SU-DHL-6 (cell line): ENCODE measurements at regions not wholly inside any gene's neighbourhood (a gene's known extent, or its start where the extent isn't known, plus 50 kb on each side); places are given as distances from the start of the nearest gene placed in this dataset.

ENCODE experiments used
- H2AFZ ChIP-seq: fragments of 200-600 bp; sonication (generic); 2 replicates; pipeline ENCODE4 v1.6.1; 2014; ENCODE audit warnings: low read depth, mild to moderate bottlenecking, moderate library complexity, mixed read lengths, antibody characterized with exemption, low read length; ENCODE audit not compliant: severe bottlenecking
- H3F3A ChIP-seq: fragments of 200-600 bp; shearing (Covaris generic); 2 replicates; pipeline ENCODE4 v1.6.0; 2016; ENCODE audit warnings: antibody characterized with exemption, mild to moderate bottlenecking; ENCODE audit not compliant: insufficient read depth
- H3K27ac ChIP-seq: fragments of 200-600 bp; sonication (generic); 2 replicates; pipeline ENCODE4 v1.5.1; 2016; ENCODE audit warnings: low read depth, mild to moderate bottlenecking, low read length, moderate library complexity, mixed read lengths
- H3K27me3 ChIP-seq: fragments of 200-600 bp; sonication (generic), shearing (Covaris generic); 2 replicates; pipeline ENCODE4 v1.6.0; 2014; ENCODE audit warnings: mild to moderate bottlenecking, low read length
- H3K36me3 ChIP-seq: fragments of 200-600 bp; sonication (generic); 2 replicates; pipeline ENCODE4 v1.6.1; 2014; ENCODE audit warnings: mild to moderate bottlenecking, low read length, mixed read lengths
- H3K4me2 ChIP-seq: fragments of 300-600, 200-600 bp; shearing (Covaris generic), sonication (generic); 2 replicates; pipeline ENCODE4 v1.6.0; 2014; ENCODE audit warnings: low read length, low read depth, mild to moderate bottlenecking; ENCODE audit not compliant: poor library complexity, severe bottlenecking
- H3K4me3 ChIP-seq: fragments of 200-600 bp; sonication (generic); 2 replicates; pipeline ENCODE4 v1.5.1; 2014; ENCODE audit warnings: antibody characterized with exemption, low read length, mild to moderate bottlenecking, mixed read lengths; ENCODE audit not compliant: insufficient read depth, poor library complexity, severe bottlenecking
- H3K79me2 ChIP-seq: fragments of 200-600 bp; sonication (generic); 2 replicates; pipeline ENCODE4 v1.6.1; 2014; ENCODE audit warnings: mild to moderate bottlenecking, low read length, moderate library complexity; ENCODE audit not compliant: insufficient read depth
- H3K9ac ChIP-seq: fragments of 200-600 bp; sonication (generic); 2 replicates; pipeline ENCODE4 v1.7.0; 2014; ENCODE audit warnings: mild to moderate bottlenecking, low read length
- H3K9me2 ChIP-seq: fragments of 200-600 bp; sonication (generic); replicated peaks from 2 replicates; pipeline ENCODE4 v1.6.1; 2014; ENCODE audit warnings: low read length; ENCODE audit not compliant: insufficient read depth
- H3K9me3 ChIP-seq: fragments of 200-600 bp; sonication (generic); 2 replicates; pipeline ENCODE4 v1.6.1; 2014; ENCODE audit warnings: low read length, mixed read lengths; ENCODE audit not compliant: insufficient read depth
- H4K20me1 ChIP-seq: fragments of 200-600 bp; sonication (generic); 2 replicates; pipeline ENCODE4 v1.6.1; 2014; ENCODE audit warnings: low read depth, mild to moderate bottlenecking, antibody characterized with exemption, low read length, moderate library complexity, mixed read lengths
- EZH2phosphoT487 ChIP-seq: fragments of 200-600 bp; sonication (generic), shearing (Covaris generic); conservative IDR thresholded peaks from 2 replicates; pipeline ENCODE4 v1.6.1; 2018; ENCODE audit warnings: mild to moderate bottlenecking, antibody characterized with exemption, low read length, moderate library complexity, mixed read lengths
- TF ChIP-seq, protein P1 (sequence below): fragments of 200-600 bp; sonication (generic); IDR thresholded peaks from one replicate; pipeline ENCODE4 v1.5.1; 2017; ENCODE audit warnings: antibody characterized with exemption, mild to moderate bottlenecking, low read length, moderate library complexity; ENCODE audit not compliant: insufficient read depth, poor library complexity, severe bottlenecking

DNA sequence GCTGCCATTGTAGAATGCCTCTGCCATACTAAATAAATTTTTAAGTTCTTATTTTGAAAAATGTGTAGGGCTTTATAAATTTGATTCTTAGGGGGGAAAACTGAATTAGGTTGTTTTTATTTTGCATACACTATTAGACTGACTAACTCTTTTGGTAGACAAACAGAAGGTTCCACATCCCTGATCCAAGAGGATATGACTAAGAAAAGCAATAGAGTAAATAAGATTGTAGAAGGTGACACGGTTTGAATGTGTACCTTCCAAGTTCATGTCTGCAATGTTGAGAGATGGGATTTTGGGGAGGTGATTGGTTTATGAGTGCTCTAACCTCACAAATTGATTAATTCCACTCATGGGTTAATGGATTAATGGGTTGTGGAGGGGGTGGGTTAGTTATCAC, 127.9 kb downstream of the GLUL start:
- Histone ChIP-seq H3K9ac (no peak overlapping the region), H4K20me1 (no peaks in the 10 kb centered on the region), H3K4me2 (no peak overlapping the region), H2AFZ (no peak overlapping the region), H3K9me2 (no peaks in the 10 kb centered on the region), H3K4me3 (no peak overlapping the region), H3K36me3 (no peaks in the 10 kb centered on the region), H3K79me2 (no peaks in the 10 kb centered on the region), H3K27ac (no peak overlapping the region), H3K9me3 (no peaks in the 10 kb centered on the region), H3F3A (no peaks in the 10 kb centered on the region), H3K27me3 (no peaks in the 10 kb centered on the region)
- TF ChIP-seq EZH2phosphoT487: no peak
- TF ChIP-seq, protein P1, sequence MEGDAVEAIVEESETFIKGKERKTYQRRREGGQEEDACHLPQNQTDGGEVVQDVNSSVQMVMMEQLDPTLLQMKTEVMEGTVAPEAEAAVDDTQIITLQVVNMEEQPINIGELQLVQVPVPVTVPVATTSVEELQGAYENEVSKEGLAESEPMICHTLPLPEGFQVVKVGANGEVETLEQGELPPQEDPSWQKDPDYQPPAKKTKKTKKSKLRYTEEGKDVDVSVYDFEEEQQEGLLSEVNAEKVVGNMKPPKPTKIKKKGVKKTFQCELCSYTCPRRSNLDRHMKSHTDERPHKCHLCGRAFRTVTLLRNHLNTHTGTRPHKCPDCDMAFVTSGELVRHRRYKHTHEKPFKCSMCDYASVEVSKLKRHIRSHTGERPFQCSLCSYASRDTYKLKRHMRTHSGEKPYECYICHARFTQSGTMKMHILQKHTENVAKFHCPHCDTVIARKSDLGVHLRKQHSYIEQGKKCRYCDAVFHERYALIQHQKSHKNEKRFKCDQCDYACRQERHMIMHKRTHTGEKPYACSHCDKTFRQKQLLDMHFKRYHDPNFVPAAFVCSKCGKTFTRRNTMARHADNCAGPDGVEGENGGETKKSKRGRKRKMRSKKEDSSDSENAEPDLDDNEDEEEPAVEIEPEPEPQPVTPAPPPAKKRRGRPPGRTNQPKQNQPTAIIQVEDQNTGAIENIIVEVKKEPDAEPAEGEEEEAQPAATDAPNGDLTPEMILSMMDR: no peak

DNA sequence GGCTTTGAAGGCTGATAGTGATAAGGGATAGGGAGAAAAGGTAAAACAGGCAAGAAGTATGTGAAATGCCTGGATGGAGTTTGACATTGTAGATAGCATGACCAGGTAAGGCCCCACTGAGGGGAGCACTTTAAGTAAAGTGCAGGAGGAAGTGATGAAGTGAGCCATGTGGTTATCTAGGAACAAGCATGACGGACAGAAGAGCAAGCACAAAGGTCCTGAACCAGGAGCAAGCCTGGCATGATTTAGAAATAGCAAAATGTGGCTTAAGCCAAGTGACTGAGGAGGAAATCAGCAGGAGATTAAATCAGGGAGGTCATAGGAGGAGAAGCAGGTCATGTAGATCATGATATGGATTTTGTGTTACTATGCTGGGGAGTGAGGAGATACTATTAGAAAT, 129.2 kb downstream of the GLUL start:
- Histone ChIP-seq H3K4me2 (no peak overlapping the region), H3K36me3 (no peaks in the 10 kb centered on the region), H3K79me2 (no peaks in the 10 kb centered on the region), H3K9ac (no peak overlapping the region), H4K20me1 (no peaks in the 10 kb centered on the region), H3K27ac (no peak overlapping the region), H3K4me3 (no peak overlapping the region), H2AFZ (no peak overlapping the region), H3K9me3 (no peaks in the 10 kb centered on the region), H3K27me3 (no peaks in the 10 kb centered on the region), H3K9me2 (no peaks in the 10 kb centered on the region), H3F3A (no peaks in the 10 kb centered on the region)
- TF ChIP-seq, protein P1: no peak
- TF ChIP-seq EZH2phosphoT487: no peak

DNA sequence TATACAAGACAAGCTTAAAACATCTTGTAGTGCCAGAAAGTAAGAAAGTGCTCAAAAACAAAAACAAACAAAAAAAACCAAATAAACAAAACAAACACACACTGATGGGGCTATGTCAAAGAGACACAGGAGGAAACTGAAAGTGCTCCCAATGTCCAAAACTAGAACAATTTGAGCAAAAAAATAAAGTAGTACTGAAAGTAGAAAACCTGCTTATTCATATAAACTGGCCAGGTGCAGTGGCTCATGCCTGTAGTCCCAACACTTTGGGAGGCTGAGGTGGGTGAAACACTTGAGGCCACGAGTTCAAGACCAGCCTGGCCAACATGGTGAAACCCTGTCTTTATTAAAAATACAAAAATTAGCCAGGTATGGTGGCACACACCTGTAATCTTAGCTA, 129.9 kb downstream of the GLUL start:
- Histone ChIP-seq H3K36me3 (no peaks in the 10 kb centered on the region), H3K9me3 (no peaks in the 10 kb centered on the region), H3K79me2 (no peaks in the 10 kb centered on the region), H3K27ac (no peak overlapping the region), H3K9me2 (no peaks in the 10 kb centered on the region), H3K4me3 (no peak overlapping the region), H2AFZ (no peak overlapping the region), H3K4me2 (no peak overlapping the region), H4K20me1 (no peaks in the 10 kb centered on the region), H3K27me3 (no peaks in the 10 kb centered on the region), H3F3A (no peaks in the 10 kb centered on the region), H3K9ac (no peak overlapping the region)
- TF ChIP-seq EZH2phosphoT487: no peak
- TF ChIP-seq, protein P1: no peak

DNA sequence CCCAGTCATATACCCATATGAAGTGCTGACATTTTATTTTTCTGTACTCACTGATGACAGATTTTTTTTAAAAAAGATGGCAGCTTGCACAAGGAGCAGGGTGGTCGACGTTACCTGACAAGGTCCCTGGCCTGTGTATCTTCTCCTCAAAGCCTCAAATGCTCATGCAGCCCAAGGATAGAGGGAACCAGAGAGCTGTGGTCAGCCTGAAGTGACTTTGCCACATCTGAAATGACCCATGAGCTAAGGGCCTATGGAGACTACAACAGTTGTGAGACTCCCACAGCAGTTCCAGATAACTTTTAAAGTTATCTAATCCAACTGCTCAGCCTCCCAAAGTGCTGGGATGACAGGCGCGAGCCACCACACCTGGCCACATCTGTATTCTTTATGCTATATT, 131.1 kb downstream of the GLUL start:
- Histone ChIP-seq H3F3A (no peaks in the 10 kb centered on the region), H3K9me3 (no peaks in the 10 kb centered on the region), H3K27me3 (no peaks in the 10 kb centered on the region), H3K4me2 (no peak overlapping the region), H3K9me2 (no peaks in the 10 kb centered on the region), H3K79me2 (no peaks in the 10 kb centered on the region), H3K27ac (no peak overlapping the region), H4K20me1 (no peaks in the 10 kb centered on the region), H2AFZ (no peak overlapping the region), H3K9ac (no peak overlapping the region), H3K4me3 (no peak overlapping the region), H3K36me3 (no peaks in the 10 kb centered on the region)
- TF ChIP-seq, protein P1: no peak
- no peak for TF ChIP-seq EZH2phosphoT487
